CD4-positive, alpha-beta T cell treated with Interferon alpha-2 for 1 hour (primary cell): ENCODE measurements at regions not wholly inside any gene's neighbourhood (a gene's known extent, or its start where the extent isn't known, plus 50 kb on each side); places are given as distances from the start of the nearest gene placed in this dataset.

Experiments
- DNase-seq, 2 donors: peaks; one replicate each; pipeline ENCODE4 v3.0.0-alpha.2; 2020 to 2022

- DNase-seq: no peak
Measured at GRCh38 chr2:42886921-42887320, 94.5 kb upstream of the HAAO start.

DNA sequence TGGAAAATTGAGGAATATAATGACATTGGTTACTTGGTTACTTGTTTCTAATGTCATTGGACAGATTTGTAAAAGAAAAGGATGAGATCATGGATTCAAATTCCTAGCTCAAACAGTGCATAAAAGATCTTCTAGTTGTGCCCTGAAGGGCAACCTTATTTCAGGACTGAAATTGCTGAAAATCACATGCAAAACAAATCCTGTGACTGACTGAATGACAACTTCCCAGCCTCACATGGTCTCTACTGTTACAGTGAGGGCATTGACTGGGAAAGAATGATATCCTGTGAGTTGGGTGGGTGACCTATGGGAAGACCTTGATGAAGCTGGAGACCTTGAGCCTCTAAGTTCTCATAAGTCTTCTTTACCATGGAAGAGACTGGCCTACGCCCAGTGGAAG lies 90.4 kb upstream of the HAAO start:
- no peak for DNase-seq

GRCh38 chr2:42881732-42882131 lies 89.3 kb upstream of the HAAO start:
- DNase-seq: peak in 1 of 2 donors; percentile 6

DNA sequence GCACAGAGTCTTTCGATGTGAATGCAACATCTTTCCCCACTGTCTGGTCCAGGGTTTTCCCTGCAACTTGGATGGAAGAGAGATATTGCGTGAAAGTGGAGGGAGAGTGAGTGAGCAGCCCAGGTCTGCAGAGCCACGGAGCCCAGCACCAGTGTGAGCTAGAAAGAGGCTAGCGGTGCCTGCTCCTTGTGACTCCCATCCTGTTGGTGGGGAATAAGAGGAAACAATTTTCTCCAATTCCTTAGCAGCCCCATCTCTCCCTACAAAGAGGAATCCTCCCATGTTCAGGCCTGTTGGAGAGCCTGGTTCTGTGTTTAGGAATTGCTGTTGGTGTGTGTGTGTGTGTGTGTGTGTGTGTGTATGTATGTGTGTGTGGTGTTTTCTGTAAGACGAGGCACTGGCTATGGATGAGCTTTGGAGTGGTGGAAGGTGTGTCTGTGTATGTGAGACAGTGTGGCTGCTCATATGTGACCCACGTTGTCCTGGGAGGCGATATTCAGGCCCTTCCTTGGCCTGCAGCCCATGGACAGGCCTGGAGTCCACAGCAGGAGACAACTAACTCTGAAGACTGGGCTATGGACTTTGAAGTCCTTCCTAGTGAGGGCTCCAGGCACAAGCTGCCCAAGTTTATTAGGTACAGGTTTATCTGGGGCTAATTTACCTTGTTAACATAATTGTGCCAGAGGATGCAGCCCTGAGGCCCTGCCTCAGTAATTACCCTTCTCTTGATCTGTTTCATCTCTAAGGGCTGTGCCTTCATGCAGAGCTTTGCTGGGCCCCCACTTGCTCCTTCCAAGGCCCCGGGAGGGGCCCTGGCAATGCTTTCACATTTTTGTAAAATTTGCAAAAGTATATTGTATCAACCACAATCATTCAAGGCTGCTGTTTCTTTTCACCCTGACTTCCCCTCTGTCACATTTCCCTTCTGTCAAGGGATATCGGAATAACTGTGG lies 88.6 kb upstream of the HAAO start:
- DNase-seq: no peak

GRCh38 chr2:42879913-42880737 lies 87.7 kb upstream of the HAAO start:
- no peak for DNase-seq

DNA sequence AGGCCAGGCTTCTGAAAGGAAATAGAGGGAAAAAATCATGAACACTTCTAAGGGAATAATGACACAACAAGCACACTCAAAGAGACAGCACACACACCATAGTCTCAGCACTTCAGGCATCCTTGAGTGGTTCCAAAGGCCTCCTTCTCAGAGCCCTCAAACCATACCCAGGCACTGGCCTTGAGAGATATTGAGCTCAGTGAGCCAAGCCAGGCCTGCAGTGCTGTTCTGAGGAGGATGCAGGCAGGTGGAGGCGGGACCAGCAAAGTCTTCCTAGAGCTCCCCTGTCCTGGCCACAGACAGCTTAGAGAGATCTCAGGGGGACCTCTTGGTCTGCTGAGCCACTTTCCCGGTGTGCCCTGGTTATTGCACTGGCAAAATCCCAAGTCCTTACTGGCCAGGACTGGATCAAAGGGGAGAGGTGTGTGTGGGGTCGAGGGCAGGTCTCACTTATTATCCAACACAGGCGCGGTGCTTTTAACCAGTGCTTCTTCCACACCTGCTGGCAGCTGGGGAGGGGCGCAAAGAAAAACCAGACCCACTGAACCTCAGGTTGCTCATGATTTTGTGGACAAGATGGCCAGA lies 86.8 kb upstream of the HAAO start:
- no peak for DNase-seq

- no peak for DNase-seq
Measured at GRCh38 chr2:42878581-42878980, 86.2 kb upstream of the HAAO start.

- DNase-seq: no peak
Measured at GRCh38 chr2:42877936-42878335, 85.6 kb upstream of the HAAO start.

- DNase-seq: no peak
Measured at GRCh38 chr2:42877511-42877910, 85.1 kb upstream of the HAAO start.

- DNase-seq: no peak
Measured at GRCh38 chr2:42876326-42876751, 84.0 kb upstream of the HAAO start.

GRCh38 chr2:42875880-42876279 lies 83.5 kb upstream of the HAAO start:
- DNase-seq: no peak

GRCh38 chr2:42874949-42875801 lies 82.8 kb upstream of the HAAO start:
- DNase-seq: no peak

DNA sequence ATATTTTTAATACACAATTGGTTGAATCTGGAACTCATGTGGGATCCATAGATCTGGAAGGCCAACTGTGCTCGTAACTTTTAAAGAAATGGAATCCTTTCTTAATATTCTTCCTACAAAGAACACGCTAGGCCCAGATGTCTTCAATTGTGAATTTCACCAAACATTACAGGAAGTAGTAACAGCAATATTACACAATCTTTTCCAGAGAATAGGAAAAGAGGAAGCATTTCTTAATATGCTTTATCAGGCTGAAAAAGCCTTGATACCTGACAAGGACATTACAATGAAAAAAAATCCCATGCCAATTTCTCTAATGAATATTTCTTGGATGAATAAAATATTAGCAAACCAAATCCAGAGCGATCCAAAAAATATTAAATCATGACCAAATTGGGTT lies 80.3 kb upstream of the HAAO start:
- no peak for DNase-seq

DNA sequence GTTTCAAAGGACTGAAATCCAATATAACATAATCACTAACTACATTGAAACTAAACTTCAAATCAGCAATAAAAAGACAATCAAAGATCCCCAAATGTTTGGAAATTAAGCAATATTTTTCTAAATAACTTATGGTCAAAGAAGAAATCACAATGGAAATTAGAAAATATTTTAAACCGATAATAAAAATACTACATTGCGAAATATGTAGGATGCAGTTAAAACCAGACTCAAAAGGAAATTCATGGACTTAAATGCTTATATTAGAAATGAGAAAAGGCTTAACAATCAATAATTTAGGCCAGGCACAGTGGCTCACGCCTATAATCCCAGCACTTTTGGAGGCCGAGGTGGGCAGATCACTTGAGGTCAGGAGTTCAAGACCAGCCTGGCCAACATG lies 79.0 kb upstream of the HAAO start:
- DNase-seq: no peak

- DNase-seq: no peak
Measured at GRCh38 chr2:42868874-42869273, 76.5 kb upstream of the HAAO start.

DNA sequence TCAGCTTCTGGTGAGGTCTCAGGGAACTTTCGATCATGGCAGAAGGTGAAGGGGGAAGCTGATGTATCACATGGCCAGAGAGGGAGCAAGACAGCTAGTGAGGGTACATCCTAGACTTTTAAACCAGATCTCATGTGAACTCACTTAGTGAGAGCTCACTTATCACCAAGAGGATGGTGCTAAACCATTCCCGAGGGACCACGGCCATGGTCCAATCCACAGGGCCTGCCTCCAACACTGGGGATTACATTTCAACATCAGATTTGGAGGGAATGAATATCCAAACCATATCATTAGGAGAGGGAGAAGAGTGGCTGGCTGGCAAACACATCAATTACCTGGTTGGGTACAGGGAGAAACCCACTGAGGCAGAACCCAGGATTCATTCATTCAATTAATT lies 75.7 kb upstream of the HAAO start:
- no peak for DNase-seq

- no peak for DNase-seq
Measured at GRCh38 chr2:42867093-42868065, 75.0 kb upstream of the HAAO start.

DNA sequence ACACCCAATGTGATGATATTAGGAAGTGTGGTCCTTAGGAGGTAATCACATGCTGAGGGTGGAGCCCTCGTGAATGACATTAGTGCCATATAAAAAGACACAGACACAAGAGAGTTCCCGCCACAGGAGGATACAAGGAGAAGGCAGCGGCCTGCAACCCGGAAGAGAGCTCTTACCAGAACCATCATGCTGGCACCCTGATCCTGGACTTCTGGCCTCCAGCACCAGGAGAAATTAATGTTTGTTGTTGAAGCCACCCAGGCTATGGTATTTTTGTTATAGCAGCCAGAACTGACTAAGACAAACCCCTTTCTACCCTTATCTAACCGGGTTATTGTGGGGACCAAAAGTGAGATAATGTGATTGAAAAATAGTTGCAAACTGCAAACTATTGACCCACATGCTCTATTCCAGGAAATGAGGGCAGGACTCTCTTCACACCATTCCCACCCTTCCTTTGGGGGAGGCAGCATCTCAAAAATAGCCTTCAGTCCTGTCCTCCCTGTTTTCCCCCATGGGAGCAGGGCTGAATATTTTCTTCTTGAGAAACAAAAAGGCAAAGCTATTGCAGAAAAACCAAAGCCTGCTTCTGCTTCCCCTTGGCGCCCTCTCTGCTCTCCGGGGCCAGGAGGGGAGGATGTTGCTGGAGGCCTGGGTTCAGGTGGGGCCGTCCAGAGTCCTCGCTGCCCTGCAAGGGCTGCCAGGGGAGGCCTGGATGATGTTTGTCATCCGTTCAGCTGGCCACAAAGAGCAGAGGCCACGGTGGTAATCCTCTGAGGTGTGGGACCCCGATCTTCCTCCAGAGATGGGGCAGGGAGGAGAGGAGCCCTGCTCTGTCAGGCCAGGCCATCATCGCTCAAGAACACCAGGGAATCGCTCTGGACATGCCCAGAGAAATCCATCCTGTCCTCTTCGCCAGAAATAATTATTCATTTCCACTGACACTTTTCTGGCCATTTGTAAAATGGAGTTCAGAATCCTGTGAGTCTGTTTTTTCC lies 73.8 kb upstream of the HAAO start:
- DNase-seq: no peak

DNA sequence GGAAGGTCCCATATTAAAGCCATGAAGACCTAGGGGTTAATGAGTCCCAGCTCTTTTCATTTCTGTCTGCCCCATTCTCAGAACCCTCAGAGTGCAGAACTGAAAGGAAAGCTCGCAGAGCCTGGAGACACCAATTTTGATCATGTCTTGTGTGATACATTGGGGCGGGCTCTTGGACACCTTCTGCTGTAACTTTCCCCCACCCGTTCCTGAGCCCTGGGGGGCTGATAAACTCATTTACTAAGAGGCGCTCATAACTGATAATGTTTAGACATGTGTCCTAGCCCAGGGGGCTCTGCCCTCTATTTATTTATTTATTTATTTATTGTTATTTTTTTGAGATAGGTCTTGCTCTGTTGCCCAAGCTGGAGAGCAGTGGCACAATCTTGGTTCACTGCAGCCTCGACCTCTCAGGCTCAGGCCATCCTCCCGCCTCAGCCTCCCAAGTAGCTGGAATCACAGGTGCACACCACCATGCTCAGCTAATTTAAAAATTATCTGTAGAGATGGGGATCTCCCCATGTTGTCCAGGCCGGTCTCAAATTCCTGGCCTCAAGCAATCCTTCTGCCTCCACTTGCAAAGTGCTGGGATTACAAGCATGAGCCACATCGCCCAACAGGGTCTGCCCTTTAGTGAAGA lies 72.4 kb upstream of the HAAO start:
- DNase-seq: no peak

GRCh38 chr2:42864222-42864621 lies 71.8 kb upstream of the HAAO start:
- DNase-seq: no peak
